H1 (cell line): ENCODE measurements at regions not wholly inside any gene's neighbourhood (a gene's known extent, or its start where the extent isn't known, plus 50 kb on each side); places are given as distances from the start of the nearest gene placed in this dataset.

ENCODE experiments used
- CTCF ChIA-PET: fragments of 300-600 bp; sonication (Branson Sonifier 250); formaldehyde crosslinking; loops from one replicate; lab custom pipeline; 2021; ENCODE audit not compliant: partially characterized antibody; lab: Charles Lee
- POLR2A ChIA-PET: fragments of 300-600 bp; sonication (Branson Sonifier 250); formaldehyde crosslinking; loops from one replicate; lab custom pipeline; 2021; ENCODE audit warnings: inconsistent platforms; ENCODE audit not compliant: partially characterized antibody; lab: Charles Lee
- DNase-seq, 2 experiments: peaks; one replicate each; pipeline versions ENCODE4 v3.0.0 to v3.0.0-alpha.2; 2010 to 2022; ENCODE audit warnings: low spot score in 2 of 2, low read depth in 1 of 2, mixed read lengths in 1 of 2
- FAIRE-seq: peaks from 2 replicates; lab custom pipeline; 2011; peaks lifted over from hg19 to GRCh38; lab: Jason Lieb, UNC
- H2AFZ ChIP-seq: 2 replicates; pipeline ENCODE4 v1.8.1; 2012; ENCODE audit warnings: low read length, inconsistent platforms
- H2AK5ac ChIP-seq: 2 replicates; pipeline ENCODE4 v1.6.1; 2013; ENCODE audit warnings: low read depth, low read length
- H2BK120ac ChIP-seq: replicated peaks from 2 replicates; pipeline ENCODE3; 2013; ENCODE audit warnings: low read depth, low read length, inconsistent platforms
- H2BK12ac ChIP-seq: 2 replicates; pipeline ENCODE4 v1.6.1; 2013; ENCODE audit warnings: low read depth, low read length
- H2BK15ac ChIP-seq: 2 replicates; pipeline ENCODE4 v1.6.1; 2013; ENCODE audit warnings: low read length
- H2BK20ac ChIP-seq: 2 replicates; pipeline ENCODE4 v1.6.1; 2013; ENCODE audit warnings: low read length
- H2BK5ac ChIP-seq: 2 replicates; pipeline ENCODE4 v1.6.1; 2013; ENCODE audit warnings: low read depth, low read length
- H3K14ac ChIP-seq: 2 replicates; pipeline ENCODE4 v1.6.1; 2013; ENCODE audit warnings: inconsistent platforms; ENCODE audit not compliant: insufficient read length
- H3K18ac ChIP-seq: 2 replicates; pipeline ENCODE4 v1.6.1; 2013; ENCODE audit warnings: low read length; ENCODE audit errors: extremely low read depth
- H3K23ac ChIP-seq: 2 replicates; pipeline ENCODE4 v1.6.1; 2013; ENCODE audit warnings: inconsistent platforms; ENCODE audit not compliant: insufficient read length
- H3K23me2 ChIP-seq: 2 replicates; pipeline ENCODE4 v1.6.1; 2013; ENCODE audit warnings: low read depth, low read length
- H3K27ac ChIP-seq: 2 replicates; pipeline ENCODE4 v1.6.1; 2011; ENCODE audit warnings: low read depth, low read length, inconsistent platforms
- H3K27me3 ChIP-seq, 4 experiments: replicated peaks in 1 of 4; 1 replicate in 1 of 4; 2 replicates in 3 of 4; pipeline versions ENCODE4 v1.6.1 to v1.8.1; 2011 to 2013; ENCODE audit warnings: low read length in 3 of 4, mild to moderate bottlenecking in 3 of 4, inconsistent platforms in 2 of 4, mixed read lengths in 2 of 4, moderate library complexity in 1 of 4; ENCODE audit not compliant: control insufficient read depth in 3 of 4, insufficient read depth in 3 of 4; ENCODE audit errors: extremely low read depth in 1 of 4
- H3K36me3 ChIP-seq, 4 experiments: 2 replicates each; pipeline versions ENCODE4 v1.6.1 to v1.8.1; 2011 to 2013; ENCODE audit warnings: mild to moderate bottlenecking in 4 of 4, low read length in 3 of 4, moderate library complexity in 2 of 4, control low read depth in 1 of 4, inconsistent platforms in 1 of 4; ENCODE audit not compliant: insufficient read depth in 4 of 4, control insufficient read depth in 2 of 4
- H3K4ac ChIP-seq: replicated peaks from 2 replicates; pipeline ENCODE3; 2013; ENCODE audit warnings: low read length, low read depth, mixed read lengths, inconsistent platforms; ENCODE audit not compliant: insufficient read length
- H3K4me1 ChIP-seq, 4 experiments: replicated peaks in 1 of 4; 1 replicate in 1 of 4; 2 replicates in 3 of 4; pipeline versions ENCODE4 v1.6.1 to v1.8.1; 2011 to 2013; ENCODE audit warnings: low read length in 3 of 4, inconsistent platforms in 2 of 4, mixed read lengths in 1 of 4; ENCODE audit not compliant: insufficient read depth in 4 of 4, control insufficient read depth in 3 of 4
- H3K4me2 ChIP-seq, 2 experiments: 2 replicates each; pipeline versions ENCODE4 v1.6.1 to v1.8.1; 2011 to 2013; ENCODE audit warnings: low read depth in 2 of 2, low read length in 2 of 2, control low read depth in 1 of 2, inconsistent platforms in 1 of 2, mild to moderate bottlenecking in 1 of 2; ENCODE audit not compliant: insufficient read depth in 1 of 2
- H3K4me3 ChIP-seq, 4 experiments: fragments of 200-600, 300-600 bp in 1 of 4; sonication (generic), shearing (Covaris generic), sonication (Bioruptor Twin) in 1 of 4; 2 replicates each; pipeline versions ENCODE4 v1.5.1 to v1.8.1; 2011 to 2016; ENCODE audit warnings: low read length in 4 of 4, low read depth in 3 of 4, control low read depth in 2 of 4, inconsistent platforms in 2 of 4, mild to moderate bottlenecking in 2 of 4, mixed read lengths in 1 of 4, moderate library complexity in 1 of 4; ENCODE audit not compliant: insufficient read depth in 2 of 4; ENCODE audit errors: extremely low read depth in 1 of 4
- H3K56ac ChIP-seq: replicated peaks from 2 replicates; pipeline ENCODE3; 2013; ENCODE audit warnings: low read depth, mild to moderate bottlenecking, mixed read lengths, low read length, inconsistent platforms; ENCODE audit not compliant: insufficient read length
- H3K79me1 ChIP-seq: 2 replicates; pipeline ENCODE4 v1.6.1; 2013; ENCODE audit warnings: low read depth, low read length, control low read depth
- H3K79me2 ChIP-seq, 2 experiments: 2 replicates each; pipeline versions ENCODE4 v1.6.1 to v1.8.1; 2012 to 2013; ENCODE audit warnings: low read length in 2 of 2, mild to moderate bottlenecking in 2 of 2, inconsistent platforms in 1 of 2; ENCODE audit not compliant: insufficient read depth in 2 of 2, control insufficient read depth in 1 of 2
- H3K9ac ChIP-seq, 4 experiments: replicated peaks in 1 of 4; 1 replicate in 1 of 4; 2 replicates in 3 of 4; pipeline versions ENCODE4 v1.6.1 to v1.8.1; 2011 to 2013; ENCODE audit warnings: low read depth in 3 of 4, low read length in 3 of 4, control low read depth in 2 of 4, mild to moderate bottlenecking in 2 of 4, moderate library complexity in 2 of 4, inconsistent platforms in 1 of 4; ENCODE audit errors: extremely low read depth in 1 of 4
- H3K9me3 ChIP-seq, 2 experiments: 2 replicates each; pipeline versions ENCODE4 v1.6.1 to v1.8.1; 2012 to 2013; ENCODE audit warnings: mild to moderate bottlenecking in 2 of 2, moderate library complexity in 2 of 2, control low read depth in 1 of 2, inconsistent platforms in 1 of 2, low read depth in 1 of 2, low read length in 1 of 2, mixed read lengths in 1 of 2; ENCODE audit not compliant: insufficient read depth in 2 of 2
- H4K20me1 ChIP-seq, 2 experiments: replicated peaks in 1 of 2; 2 replicates each; pipeline versions ENCODE3 to v1.8.1; 2011 to 2013; ENCODE audit warnings: inconsistent platforms in 2 of 2, low read length in 2 of 2, mild to moderate bottlenecking in 1 of 2; ENCODE audit not compliant: insufficient read depth in 2 of 2, control insufficient read depth in 1 of 2
- H4K5ac ChIP-seq: 2 replicates; pipeline ENCODE4 v1.6.1; 2013; ENCODE audit warnings: low read length, low read depth, mixed read lengths, inconsistent platforms; ENCODE audit not compliant: insufficient read length
- H4K8ac ChIP-seq: 2 replicates; pipeline ENCODE4 v1.8.0; 2013; ENCODE audit warnings: mild to moderate bottlenecking, moderate library complexity, low read length, inconsistent platforms; ENCODE audit not compliant: insufficient read depth; ENCODE audit errors: extremely low read depth
- H4K91ac ChIP-seq: replicated peaks from 2 replicates; pipeline ENCODE3; 2013; ENCODE audit warnings: low read length, mixed read lengths, inconsistent platforms; ENCODE audit not compliant: insufficient read length
- RXRA ChIP-seq: IDR thresholded peaks from 2 replicates; pipeline ENCODE4 v1.6.1; 2011; ENCODE audit warnings: low read depth, mild to moderate bottlenecking, low read length, moderate library complexity; ENCODE audit not compliant: insufficient read depth
- WGBS, 2 experiments: shearing (Covaris generic) in 1 of 2; methylation state at CpG; one replicate each; pipeline versions ENCODE4 v1.1.6 to v1.1.7; 2013 to 2015; ENCODE audit warnings: low lambda C conversion rate in 2 of 2, mixed read lengths in 2 of 2, inconsistent platforms in 1 of 2, low coverage in 1 of 2, missing lambda C conversion rate in 1 of 2; ENCODE audit not compliant: insufficient replicate concordance in 2 of 2, insufficient coverage in 1 of 2, insufficient read length in 1 of 2; ENCODE audit errors: extremely low coverage in 1 of 2, missing lambda C conversion rate in 1 of 2; 5-methylcytosine and 5-hydroxymethylcytosine counted together

GRCh38 chr6:163793011-163793983 lies 378.8 kb downstream of the QKI start:
- Histone ChIP-seq H4K5ac (no peak overlapping the region), H2AFZ (no peak overlapping the region), H3K23me2 (no peaks in the 10 kb centered on the region), H2AK5ac (no peak overlapping the region), H3K27ac (no peak overlapping the region), H3K4me3 (no peak overlapping the region), H3K4ac (no peak overlapping the region), H2BK12ac (no peak overlapping the region), H3K9ac (no peak overlapping the region), H3K36me3 (no peaks in the 10 kb centered on the region), H3K27me3 (no peaks in the 10 kb centered on the region), H3K79me2 (no peaks in the 10 kb centered on the region), H4K20me1 (no peaks in the 10 kb centered on the region), H2BK5ac (no peak overlapping the region), H4K8ac (no peak overlapping the region), H2BK120ac (no peak overlapping the region), H3K18ac (no peak overlapping the region), H3K4me1 (peaks cover 0 to 3% (median 0%) of the 10 kb centered on the region in 4 experiments; a peak in 1 of 7 replicates), H4K91ac (no peak overlapping the region), H3K4me2 (no peak overlapping the region), H3K9me3 (no peaks in the 10 kb centered on the region), H3K23ac (no peak overlapping the region), H3K56ac (no peak overlapping the region), H3K14ac (no peak overlapping the region), H2BK20ac (no peak overlapping the region), H3K79me1 (no peaks in the 10 kb centered on the region), H2BK15ac (no peak overlapping the region)
- POLR2A ChIA-PET: no interaction called here
- 65% methylated on average over 4 of the region's 4 CpGs; no CpG with 5 or more reads in 1 of the 2 experiments for WGBS, 2 experiments
- no peak for FAIRE-seq
- DNase-seq: no peak
- no peak for TF ChIP-seq RXRA
- CTCF ChIA-PET: interaction anchor here (0.6 to 0.8 kb wide), 2 partner anchors 16 to 34 kb away, joined by 3 to 4 read pairs; no protein-coding TSS in a partner anchor
